ENCODE measurements at regions not wholly inside any gene's neighbourhood (a gene's known extent, or its start where the extent isn't known, plus 50 kb on each side); places are given as distances from the start of the nearest gene placed in this dataset.

DNA sequence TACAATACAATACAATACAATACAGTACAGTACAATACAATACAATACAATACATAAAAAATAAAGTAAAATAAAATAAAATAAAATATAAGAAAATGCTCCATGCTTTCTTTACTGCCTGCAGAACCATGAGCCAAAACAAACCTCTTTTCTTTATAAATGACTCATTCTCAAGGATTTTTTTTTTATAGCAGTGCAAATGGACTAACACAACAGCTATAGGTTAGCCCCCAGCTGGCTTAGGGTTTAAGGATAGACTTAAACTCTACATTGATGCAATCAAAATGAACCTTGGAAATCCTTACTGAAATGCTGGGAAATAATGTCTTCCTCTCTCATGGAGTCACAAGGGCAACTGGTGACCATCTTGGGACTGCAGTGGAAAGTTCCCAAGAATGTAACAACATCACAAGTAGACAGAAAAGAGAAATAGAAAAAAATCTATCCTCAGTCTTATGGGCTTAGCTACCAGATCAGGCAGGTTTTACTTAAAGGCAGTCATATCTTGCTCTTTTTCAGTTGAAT, 348.9 kb downstream of the ARL4A start:
- no peak for DNase-seq
- Histone ChIP-seq H3K27ac (no peak overlapping the region), H3K4me1 (no peaks in the 10 kb centered on the region), H3K4me3 (no peak overlapping the region), H3K9me3 (no peaks in the 10 kb centered on the region), H3K36me3 (no peaks in the 10 kb centered on the region), H3K27me3 (no peaks in the 10 kb centered on the region)
- intact Hi-C loops (cut with DNase I; ENCODE audit: low total_unique reads), result no loop called here
- TF ChIP-seq, protein P1, sequence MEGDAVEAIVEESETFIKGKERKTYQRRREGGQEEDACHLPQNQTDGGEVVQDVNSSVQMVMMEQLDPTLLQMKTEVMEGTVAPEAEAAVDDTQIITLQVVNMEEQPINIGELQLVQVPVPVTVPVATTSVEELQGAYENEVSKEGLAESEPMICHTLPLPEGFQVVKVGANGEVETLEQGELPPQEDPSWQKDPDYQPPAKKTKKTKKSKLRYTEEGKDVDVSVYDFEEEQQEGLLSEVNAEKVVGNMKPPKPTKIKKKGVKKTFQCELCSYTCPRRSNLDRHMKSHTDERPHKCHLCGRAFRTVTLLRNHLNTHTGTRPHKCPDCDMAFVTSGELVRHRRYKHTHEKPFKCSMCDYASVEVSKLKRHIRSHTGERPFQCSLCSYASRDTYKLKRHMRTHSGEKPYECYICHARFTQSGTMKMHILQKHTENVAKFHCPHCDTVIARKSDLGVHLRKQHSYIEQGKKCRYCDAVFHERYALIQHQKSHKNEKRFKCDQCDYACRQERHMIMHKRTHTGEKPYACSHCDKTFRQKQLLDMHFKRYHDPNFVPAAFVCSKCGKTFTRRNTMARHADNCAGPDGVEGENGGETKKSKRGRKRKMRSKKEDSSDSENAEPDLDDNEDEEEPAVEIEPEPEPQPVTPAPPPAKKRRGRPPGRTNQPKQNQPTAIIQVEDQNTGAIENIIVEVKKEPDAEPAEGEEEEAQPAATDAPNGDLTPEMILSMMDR (IDR thresholded peaks at IDR 0.05), result no peak

DNA sequence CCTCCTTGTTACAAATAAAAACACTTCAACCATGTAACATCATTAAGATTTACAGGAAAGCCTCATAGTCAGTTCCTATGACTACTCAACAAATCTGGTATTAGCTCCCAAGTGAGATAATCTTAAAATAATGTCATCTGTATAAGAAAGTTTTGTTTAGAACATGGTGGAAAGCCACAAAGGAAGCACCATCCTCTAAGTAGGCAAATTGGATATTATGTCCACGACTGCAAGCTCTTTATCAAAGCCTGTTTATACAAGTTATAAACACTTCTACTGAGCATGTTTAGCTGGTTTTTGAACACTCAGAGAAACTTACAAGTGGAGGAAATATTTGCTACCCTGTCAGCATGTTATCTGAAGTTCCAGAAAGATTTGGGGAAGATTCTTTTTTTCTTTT, 349.8 kb downstream of the ARL4A start:
- Histone ChIP-seq H3K27me3 (no peaks in the 10 kb centered on the region), H3K4me1 (no peaks in the 10 kb centered on the region)
- intact Hi-C loops (cut with DNase I; ENCODE audit: low total_unique reads), result no loop called here

DNA sequence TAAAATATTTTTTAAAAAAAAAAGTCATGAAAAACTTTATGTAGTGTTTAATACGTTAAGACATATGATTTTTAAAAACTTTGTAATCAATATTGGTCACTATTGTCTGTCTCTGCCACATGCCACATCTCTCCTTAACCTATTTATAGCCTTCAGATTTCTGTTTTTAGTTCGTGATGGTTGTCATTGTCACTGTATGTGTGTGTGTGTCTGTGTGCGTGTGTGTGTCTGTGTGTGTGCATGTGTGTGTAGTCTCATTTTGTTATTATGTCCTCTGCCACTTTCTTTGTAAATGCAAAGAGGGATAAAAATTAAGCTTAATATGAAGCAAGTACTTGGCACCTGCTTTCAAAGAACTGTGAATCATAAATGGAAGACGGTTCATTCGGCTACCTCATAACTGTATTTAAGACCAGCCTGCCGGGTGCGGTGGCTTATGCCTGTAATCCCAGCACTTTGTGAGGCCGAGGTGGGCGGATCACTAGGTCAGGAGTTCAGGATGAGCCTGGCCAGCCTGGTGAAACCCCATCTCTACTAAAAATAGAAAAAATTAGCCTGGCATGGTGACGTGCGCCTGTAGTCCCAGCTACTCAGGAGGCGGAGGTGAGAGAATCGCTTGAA, 354.0 kb downstream of the ARL4A start:
- intact Hi-C loops (cut with DNase I; ENCODE audit: low total_unique reads), result no loop called here
- Histone ChIP-seq H3K36me3 (no peaks in the 10 kb centered on the region), H3K4me3 (no peak overlapping the region), H3K4me1 (no peaks in the 10 kb centered on the region), H3K27me3 (no peaks in the 10 kb centered on the region), H3K27ac (no peak overlapping the region), H3K9me3 (no peaks in the 10 kb centered on the region)
- TF ChIP-seq, protein P1 (IDR thresholded peaks at IDR 0.05), result no peak
- no peak for DNase-seq

More for the DNA sequence above, 349.8 kb downstream of the ARL4A start:
- TF ChIP-seq, protein P1 (IDR thresholded peaks at IDR 0.05), result no peak
- no peaks in the 10 kb centered on the region for H3K36me3 ChIP-seq
- no peak for DNase-seq
- no peak overlapping the region for H3K4me3 ChIP-seq
- no peaks in the 10 kb centered on the region for H3K9me3 ChIP-seq
- H3K27ac ChIP-seq, result no peak overlapping the region

DNA sequence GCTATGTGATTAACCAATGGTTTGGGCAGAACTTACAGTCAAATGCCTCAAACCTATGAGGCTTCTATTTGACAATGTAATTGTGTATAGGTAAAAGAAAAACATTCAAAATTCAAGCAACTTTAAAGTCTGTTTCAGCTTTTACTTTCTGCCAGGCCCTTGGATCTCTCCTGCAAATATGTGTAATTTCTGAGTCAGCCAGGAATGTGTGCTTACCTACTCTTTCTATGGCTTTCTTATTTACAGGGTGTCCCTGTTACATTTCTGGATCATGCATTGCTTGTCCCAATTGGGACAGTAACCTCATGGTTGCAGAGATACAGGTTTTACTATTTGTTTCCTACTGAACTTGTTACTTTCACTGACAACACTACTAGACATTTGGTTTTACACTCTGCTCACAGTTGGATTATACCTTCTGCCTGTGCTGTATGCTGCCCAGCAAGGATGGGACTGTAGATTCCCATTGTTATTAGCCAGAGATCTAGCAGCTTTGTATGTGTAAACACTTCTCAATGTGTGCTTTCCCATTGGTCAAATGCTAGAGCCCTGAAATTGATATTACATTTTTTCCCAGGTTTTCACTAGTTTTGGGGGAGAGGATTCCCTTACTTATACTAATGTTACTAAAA, 355.3 kb downstream of the ARL4A start:
- no peak overlapping the region for H3K27ac ChIP-seq
- no peak for DNase-seq
- no peaks in the 10 kb centered on the region for H3K27me3 ChIP-seq
- H3K4me1 ChIP-seq, result no peaks in the 10 kb centered on the region
- H3K9me3 ChIP-seq, result no peaks in the 10 kb centered on the region
- no peak overlapping the region for H3K4me3 ChIP-seq
- no peaks in the 10 kb centered on the region for H3K36me3 ChIP-seq
- intact Hi-C loops (cut with DNase I; ENCODE audit: low total_unique reads), result no loop called here
- TF ChIP-seq, protein P1 (IDR thresholded peaks at IDR 0.05), result no peak

DNA sequence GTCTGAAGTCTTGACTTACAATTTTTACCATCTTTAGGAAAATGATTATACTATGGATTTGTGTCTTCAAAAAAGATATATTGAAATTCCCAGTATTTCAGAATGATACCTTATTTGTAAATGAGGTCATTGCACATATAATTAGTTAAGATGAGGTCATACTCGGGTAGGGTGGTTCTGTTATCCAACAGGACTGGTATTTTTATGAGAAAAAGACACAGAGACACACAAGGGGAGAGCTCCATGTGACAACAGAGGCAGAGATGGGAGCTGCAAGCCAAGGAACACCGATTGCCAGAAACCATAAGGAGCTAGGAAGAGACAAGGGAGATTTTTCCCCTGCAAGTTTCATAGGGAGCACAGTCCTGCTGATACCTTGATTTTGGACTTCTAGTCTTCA, 356.9 kb downstream of the ARL4A start:
- Histone ChIP-seq H3K4me3 (no peak overlapping the region), H3K4me1 (no peaks in the 10 kb centered on the region), H3K36me3 (no peaks in the 10 kb centered on the region), H3K27ac (no peak overlapping the region), H3K27me3 (no peaks in the 10 kb centered on the region), H3K9me3 (no peaks in the 10 kb centered on the region)
- DNase-seq, result no peak
- TF ChIP-seq, protein P1 (IDR thresholded peaks at IDR 0.05), result no peak
- intact Hi-C loops (cut with DNase I; ENCODE audit: low total_unique reads), result no loop called here
